Right renal pelvis (tissue), 4 donors: ENCODE measurements at regions not wholly inside any gene's neighbourhood (a gene's known extent, or its start where the extent isn't known, plus 50 kb on each side); places are given as distances from the start of the nearest gene placed in this dataset.

Experiments used
- DNase-seq, 4 donors: peaks; one replicate each; pipeline ENCODE4 v3.0.0-alpha.2; 2013; ENCODE audit warnings: low read depth in 4 of 4, low spot score in 3 of 4, missing footprints in 1 of 4

DNA sequence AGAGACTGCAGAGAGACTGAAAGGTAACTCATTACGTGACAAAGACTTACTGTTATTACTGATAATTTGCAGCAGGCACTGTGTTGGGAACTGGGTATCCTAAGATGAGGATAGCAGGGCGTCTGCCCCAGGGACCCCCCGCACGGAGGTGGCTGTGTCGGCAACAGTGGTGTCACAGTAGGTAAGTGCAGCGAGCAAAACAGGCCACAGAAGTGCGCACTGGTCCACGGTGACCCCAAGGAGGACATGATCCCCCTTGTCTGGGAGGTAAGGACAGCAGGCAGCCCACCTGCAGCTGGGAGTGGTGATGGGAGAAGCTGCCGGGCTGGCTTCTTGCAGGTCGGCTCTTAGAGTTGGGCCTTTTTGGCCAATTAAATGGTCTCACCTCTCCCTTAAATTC, 82.9 kb downstream of the FAM43A start:
- no peak for DNase-seq

DNA sequence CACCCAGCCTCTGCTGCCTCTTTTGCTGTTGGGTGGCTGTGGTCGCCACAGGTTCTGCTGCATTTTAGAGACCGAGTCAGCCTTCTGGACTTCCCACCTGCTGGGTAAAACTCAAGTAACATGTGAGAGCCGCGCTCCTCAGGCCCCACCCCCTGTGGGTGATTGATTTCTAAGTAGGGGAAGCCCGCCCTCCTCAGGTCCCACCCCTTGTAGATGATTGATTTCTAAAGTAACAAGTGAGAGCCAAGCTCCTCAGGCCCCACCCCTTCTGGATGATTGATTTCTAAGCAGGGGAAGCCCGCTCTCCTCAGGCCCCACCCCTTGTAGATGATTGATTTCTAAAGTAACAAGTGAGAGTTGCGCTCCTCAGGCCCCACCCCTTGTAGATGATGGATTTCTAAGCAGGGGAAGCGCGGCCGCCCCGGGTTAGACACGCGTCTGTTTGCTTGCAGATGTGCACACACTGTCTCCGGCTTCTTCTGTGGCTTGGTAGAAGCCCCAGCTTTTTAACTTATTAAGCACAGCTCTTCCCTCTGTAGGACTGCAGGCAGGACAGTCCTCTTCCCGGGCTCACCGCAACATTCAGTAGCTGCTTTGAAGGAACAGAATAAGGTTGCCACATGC, 83.4 kb downstream of the FAM43A start:
- peak; percentile 84 to 94 (median 91) for DNase-seq

DNA sequence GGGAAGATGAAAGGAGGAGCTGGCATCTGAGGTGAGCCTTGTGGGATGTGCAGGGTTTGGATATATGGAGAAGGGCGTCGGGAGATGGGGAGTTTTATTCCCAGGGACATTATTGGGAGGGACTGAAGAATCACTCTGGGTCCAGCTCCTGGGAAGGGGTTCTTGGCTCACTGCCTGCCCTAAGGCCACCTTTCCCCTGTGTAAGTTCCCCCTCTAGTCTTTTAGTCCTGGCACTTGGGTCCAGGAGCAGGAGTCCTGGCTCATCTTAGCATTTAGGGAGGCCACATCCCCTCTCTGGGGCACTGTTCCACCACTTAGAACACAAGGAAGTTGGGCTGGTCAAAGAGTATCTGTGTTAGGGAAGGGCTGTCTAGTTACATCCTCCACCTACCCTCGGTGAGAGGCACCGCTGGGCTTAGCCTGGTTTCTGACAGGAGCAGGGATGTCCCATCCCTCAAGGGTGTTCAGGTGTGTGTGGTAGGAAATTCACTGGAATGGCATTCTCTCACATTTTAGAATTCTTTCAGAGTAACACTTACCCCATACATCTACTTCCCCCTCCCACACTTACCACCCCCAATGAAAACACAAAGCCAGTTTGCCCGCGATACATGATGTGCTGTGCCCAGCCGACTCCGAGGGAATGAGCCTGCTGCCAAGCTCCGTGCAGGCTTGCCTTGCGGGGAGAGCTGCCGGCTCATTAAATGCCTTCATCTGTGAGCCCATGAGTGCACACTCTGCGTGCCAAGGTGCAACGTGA, 86.7 kb downstream of the FAM43A start:
- no peak for DNase-seq

DNA sequence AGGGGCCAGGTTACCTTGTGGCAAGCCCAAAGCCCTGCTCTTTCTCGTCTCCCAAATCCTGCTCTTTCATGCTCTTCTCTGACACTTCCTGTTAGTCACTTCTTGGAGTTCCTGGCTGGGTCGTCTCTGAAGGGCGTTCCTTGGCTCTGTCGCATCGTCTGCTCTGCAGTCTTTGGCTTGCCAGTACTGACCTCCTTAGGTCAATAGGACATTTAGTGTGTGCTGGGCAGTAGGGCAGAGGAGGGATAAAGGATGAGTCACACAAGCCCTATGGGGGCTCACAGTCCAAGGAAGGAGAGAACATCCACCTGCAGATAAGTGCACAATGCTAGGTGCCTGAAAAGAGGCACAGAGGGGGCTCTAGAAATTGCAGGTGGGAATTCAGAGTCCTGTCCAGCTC, 87.5 kb downstream of the FAM43A start:
- no peak for DNase-seq

DNA sequence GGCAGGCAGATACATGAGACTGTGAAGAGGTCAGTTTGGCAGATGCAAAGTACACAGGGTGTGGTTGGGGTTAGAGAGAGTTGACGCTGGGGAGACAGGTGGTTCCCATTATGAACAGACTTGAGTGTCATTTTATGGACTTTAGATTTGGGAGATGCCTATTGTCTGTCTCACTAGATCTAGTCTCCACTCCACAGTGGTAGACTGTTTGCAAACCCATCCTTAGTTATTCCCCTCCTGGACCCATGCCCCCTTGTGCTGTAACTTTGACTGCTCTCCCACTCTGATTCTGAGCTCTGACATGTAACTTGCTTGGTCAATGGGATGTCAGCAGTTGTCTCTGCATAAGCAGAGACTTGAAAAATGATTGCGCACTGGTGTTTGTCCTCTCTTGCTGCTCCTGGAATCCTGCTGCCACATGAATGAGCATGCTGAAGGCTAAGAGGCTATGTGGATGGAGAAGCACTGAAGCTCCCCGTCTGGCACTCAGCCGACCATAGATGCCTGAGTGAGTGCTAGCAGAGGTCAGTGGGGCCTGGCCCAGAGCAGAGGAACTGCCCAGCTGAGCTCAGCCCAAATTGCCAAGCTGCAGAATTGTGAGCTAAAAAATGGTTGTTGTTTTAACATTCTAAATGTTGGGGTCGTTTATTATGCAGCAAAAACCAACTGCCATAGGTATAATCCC, 88.2 kb downstream of the FAM43A start:
- DNase-seq = no peak

DNA sequence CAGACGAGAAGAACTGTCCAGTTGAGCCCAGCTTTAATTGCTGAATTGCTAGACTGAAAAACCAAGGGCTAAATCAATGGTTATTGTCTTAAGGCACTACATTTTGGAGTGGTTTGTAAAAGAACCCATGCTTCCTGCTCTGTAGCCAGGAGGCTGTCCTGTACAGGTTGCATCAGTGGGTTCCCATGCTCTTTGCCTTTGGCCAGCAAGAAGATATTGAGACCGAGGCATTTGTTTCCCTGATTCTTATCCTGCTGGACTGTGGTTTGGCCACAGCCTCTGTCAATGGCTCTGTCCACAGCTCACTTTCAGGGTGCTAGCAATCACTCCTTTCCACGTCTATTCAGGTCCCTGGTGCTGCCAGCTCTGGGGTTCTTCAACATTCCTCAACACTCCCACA, 89.6 kb downstream of the FAM43A start:
- no peak for DNase-seq

DNA sequence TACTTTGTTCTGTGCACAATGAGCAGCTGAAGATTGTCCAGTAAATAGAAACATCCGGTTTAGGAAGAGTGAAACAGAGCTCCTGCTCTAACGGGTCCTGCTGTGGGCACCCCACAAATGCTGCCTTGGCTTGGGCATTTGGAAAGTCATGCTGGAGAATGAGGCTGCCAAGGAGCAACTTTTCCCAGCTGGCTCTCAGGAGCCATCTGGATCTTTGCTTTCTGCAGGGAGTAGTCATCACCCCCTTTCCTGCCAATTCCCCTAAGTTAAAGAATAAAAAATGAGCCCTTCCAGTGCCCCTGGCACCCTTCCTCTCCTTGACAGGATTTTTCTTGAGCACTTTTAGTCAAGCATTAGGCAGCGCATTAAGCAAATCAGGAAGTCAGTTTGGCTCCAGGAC, 90.0 kb downstream of the FAM43A start:
- no peak for DNase-seq

DNA sequence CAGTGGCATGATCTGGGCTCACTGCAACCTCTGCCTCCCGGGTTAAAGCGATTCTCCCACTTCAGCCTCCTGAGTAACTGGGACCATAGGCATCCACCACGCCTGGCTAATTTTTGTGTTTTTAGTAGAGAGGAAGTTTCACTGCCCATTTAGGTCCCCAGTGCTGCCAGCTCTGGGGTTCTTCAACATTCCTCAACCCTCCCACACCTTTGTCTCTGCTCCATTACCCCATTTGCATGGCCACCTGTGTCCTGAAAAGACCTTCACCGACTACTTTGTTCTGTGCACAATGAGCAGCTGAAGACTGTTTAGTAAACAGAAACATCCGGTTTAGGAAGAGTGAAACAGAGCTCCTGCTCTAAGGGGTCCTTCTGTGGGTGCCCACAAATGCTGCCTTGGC, 92.0 kb downstream of the FAM43A start:
- no peak for DNase-seq

DNA sequence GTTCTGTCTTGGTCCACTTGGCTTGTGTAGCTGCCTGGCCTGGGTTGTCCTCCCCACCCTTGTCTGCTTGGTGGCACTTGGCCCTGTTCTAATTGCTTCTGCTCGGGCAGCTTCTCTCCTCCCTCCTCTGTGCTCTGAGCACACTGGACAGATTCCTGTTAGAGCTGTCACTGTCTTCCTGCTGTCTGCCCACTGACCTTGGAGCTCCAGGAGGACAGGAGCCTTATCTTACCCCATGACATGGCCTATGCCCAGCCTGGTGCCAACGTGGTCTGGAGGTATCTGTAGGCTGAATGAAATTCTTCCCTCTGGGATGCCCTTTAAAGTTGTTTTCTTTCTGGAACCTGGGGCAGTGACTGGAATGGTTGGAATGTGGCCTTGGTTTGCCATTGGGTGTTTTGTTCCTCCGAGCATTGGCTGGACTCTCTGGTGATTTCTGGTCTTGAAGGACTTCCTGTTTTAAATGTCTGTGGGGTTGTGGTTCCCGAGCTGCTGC, 94.1 kb downstream of the FAM43A start:
- no peak for DNase-seq

DNA sequence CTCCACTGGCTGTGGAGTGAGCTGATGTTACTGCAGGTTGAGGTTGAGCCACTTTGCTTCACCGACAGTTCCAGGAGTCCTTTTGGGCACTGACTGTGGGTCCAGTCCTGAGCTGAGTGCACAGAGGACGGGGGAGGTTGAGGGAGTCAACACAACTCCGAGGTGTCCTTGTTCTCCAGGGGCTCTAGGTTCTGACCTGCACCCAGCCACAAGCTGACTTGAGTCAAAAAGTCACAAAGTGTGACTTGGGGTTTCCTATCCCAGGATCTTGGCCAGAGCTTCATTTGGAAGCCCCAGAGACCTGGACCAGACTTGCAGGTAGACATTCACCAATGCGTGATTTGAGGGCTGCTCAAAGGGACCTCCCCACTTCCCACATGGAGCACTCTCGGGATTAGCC, 95.0 kb downstream of the FAM43A start:
- no peak for DNase-seq

DNA sequence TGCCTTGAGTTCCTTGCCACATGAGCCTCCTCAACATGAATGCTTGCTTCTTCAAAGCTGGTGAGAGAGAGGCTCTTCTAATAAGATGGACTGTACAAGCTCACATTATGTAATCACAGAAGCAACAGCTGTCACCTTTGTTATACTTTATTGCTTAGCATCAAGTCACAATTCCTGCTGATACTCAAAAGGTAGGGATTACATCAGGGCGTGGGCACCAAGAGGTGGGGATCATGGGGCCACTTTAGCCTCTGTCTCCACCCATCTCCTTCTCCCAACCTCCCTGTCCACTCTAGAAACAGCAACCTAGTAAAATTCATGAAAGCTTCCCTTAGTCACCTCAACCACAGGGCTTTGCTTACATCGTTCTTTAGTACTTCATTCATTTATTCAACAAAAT, 95.9 kb downstream of the FAM43A start:
- no peak for DNase-seq

DNA sequence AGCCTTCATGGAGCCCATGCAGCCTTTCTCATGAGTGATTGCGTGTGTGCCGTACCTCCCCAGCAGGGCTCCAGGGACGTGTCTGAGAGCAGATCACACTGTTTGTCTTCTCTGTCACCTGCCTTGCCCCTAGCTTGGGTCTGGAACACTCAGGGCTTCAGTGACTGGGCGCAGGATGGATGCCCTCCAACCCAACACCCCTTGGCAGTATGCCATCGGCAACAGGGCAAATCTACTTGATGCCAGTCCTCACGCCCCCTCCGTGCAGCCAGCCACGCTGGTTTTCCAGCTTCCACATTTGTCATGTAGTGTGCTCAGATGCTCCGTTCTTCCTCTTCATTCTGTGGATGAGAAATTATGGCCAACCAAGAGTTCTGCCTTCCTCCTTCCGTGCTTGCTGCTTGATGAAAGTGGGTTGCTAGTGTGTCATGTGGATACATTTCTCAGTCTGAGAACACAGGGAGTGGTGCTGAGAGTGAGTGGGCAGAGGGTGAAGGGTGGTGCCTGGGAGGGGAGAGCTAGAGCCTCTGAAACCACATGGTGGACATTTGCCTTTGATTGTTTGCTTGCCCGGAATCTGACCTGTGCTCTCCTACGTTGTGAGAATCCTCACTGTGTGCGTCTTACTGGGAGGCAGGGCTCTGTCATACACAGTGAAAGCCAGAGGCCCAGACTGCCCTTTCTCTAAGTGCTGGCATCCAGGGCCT, 97.2 kb downstream of the FAM43A start:
- DNase-seq = no peak

DNA sequence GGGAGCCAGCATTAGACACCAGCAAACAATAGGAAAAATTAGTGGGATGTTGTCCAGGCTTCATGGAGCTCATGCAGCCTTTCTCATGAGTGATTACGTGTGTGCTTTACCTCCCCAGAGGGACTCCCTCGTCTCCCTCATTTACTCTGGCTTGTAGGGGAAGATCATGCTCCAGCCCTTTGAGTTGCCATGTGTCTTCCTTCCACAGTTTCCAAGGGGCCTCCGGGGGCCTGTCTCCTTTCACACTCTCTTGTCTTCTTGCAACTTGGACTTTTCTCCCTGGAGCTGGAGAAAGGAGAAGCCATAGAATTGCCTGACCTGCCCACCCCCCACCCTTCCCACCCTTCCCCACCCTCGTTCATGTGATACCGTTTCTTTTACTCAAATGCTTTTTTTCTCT, 98.7 kb downstream of the FAM43A start:
- DNase-seq = no peak

DNA sequence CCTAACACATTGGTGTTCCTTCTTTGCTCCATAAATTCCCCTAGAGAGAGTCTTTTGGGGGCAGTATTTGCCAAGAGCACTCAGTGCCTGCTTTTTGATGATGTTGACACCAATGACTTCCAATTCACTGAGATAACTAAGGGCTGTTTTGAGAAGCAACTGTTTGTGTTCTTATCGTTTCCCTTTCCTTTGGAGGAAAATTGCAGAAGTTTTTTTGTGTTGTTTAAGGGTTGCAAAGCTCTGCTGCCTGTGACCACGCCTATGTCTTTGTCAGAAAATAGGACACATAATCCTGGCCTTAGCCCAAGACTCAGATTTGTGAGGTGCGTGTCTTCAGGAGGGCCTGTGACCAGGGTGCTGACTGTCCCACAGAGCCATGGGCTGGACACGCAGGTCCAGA, 99.6 kb downstream of the FAM43A start:
- DNase-seq = no peak

DNA sequence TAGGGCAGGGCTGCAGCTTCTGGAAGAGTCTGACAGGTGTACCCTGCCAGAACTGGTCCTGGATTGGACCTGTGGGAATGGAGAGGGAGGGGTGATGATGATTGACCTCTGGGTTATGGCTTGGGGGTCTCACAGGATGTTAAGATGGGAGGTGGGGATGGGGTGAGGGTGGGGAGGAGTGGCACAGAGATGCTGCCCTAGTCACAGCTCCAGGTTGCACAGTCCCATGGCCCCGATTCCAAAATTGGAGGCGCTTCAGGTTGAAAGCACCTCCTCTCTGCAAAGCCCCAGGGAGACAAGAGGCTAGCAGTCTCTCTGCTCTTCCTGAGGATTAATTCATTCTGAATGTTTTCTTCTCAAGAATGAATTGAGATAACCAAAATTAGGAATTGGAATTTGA, 101.4 kb downstream of the FAM43A start:
- DNase-seq = no peak

DNA sequence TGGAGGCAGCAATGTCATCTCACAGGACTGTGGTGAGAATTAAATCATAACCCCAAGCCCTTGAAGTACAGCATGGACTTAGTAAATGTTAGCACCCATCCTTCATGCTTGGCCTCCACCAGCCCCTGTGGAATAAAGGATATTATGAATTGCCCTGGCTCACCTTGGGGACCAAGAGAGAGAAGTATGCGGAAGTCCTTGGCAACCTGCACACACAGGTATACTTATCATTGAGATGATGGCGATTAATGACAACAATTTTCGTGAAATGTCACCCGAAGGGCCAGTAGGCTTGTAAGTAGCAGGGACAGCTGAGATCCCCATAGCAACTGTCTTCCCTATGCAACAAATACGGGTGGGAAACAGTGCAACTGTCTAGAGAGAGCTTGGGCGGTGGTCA, 102.0 kb downstream of the FAM43A start:
- DNase-seq = no peak

DNA sequence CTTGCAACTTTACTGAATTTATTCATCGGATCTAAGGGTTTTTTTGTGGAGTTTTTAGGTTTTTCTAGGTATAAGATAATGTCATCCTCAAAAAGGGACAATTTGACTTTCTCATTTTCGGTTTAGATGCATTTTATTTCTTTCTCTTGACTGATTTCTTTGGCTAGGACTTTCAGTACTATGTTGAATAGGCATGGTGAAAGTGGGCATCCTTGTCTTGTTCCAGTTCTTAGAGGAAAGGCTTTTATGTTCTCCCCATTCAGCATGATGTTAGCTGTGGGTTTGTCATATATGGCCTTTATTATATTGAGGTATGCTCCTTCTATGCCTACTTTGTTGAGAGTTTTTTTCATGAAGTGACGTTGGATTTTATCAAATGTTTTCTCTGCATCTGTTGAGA, 106.7 kb downstream of the FAM43A start:
- no peak for DNase-seq

DNA sequence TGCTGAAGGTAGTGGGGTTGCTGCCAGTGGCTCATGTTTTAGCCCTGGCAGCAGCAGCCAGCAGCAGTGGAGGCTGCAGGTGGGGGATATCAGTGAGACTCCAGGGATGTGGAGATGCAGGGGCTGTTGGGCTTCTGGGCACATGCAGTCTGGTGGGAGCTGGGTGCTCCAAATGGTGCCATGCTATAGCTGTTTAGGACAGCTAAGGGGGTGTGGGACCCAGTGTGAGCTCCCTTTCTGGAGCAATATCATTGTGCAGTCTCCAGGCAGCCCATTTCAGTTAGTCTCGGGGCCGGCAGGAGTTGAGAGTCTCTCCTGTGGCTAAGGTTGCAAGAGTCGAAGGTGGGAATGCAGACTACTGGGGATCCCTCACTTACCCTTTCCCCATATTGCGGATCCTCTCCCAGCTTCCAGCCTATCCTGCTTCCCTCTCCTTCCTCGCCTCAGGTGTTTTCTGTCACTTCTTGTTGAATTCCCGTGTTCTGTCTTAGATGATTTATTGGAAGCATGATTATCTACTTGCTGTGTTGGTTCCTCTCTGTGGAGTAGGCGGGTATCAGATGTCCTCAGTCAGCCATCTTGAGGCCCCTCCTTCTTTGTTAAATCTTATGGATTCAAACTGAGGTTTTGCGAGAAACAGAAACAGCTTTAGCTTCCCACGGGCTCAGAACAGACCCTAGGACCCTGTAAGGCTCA, 112.0 kb downstream of the FAM43A start:
- DNase-seq = no peak

DNA sequence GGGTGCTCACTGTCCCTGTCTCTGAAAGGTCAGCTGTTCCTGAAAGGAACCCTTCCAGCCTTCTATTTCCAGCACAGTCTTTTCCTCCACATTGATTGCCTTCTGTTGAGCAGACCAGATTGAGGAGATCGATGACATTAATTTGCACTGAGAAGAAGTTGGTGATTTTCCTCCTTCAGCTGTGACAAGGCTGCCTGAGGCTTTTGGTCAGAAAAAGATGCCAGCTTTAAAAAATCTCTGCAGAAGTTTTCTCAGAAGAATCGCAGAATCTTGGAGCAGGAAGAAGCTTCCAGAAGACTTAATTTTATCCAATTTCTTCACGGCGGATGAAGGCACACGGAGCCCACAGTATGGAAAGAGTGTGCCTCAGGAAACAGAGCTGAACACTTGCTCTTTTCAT, 112.8 kb downstream of the FAM43A start:
- DNase-seq = no peak

DNA sequence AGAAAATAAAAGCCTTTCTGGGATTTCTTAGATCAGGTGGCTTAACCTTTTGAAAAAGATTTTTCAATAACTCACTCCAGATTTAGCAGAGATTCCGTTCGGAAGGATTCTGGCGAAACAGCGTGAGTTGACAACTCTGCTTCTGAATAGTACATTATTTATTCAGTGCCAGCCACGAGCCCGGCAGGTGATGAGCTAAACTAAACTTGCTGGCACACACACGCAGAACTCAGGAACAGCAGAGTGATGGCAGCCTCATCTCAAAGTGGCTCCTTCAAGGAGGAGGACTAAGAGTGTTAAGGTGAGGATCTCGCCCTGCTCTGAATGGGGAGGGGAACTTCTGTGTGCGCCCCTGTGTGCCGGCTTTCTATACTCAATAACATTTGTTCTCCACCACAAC, 114.3 kb downstream of the FAM43A start:
- no peak for DNase-seq
